NCI-H82 treated with DMSO at 0.1 percent for 48 hours (cell line): ENCODE measurements at regions not wholly inside any gene's neighbourhood (a gene's known extent, or its start where the extent isn't known, plus 50 kb on each side); places are given as distances from the start of the nearest gene placed in this dataset.
"Not testable (repeated sequence)": the region's sequence is repeated elsewhere in the genome, so short reads cannot be mapped to it uniquely, and the experiment has no call there.

Experiments
- DNase-seq: peaks from one replicate; lab custom pipeline; 2025; ENCODE audit not compliant: unreplicated experiment; lab: John Stamatoyannopoulos, UW

- no peak for DNase-seq
Observed at GRCh38 chr2:7145707-7146106, 228.5 kb downstream of the RNF144A start.

GRCh38 chr2:7146151-7146550 lies 228.9 kb downstream of the RNF144A start:
- DNase-seq, result no peak

GRCh38 chr2:7154656-7155055 lies 237.4 kb downstream of the RNF144A start:
- DNase-seq, result no peak

- no peak for DNase-seq
Observed at GRCh38 chr2:7161501-7161900, 244.3 kb downstream of the RNF144A start.

GRCh38 chr2:7165736-7166135 lies 248.5 kb downstream of the RNF144A start:
- no peak for DNase-seq

- DNase-seq, result no peak
Observed at GRCh38 chr2:7167801-7168411, 250.7 kb downstream of the RNF144A start.

GRCh38 chr2:7169593-7169992 lies 252.4 kb downstream of the RNF144A start:
- DNase-seq, result no peak

- DNase-seq, result not testable (repeated sequence)
Observed at GRCh38 chr2:7178996-7179395, 261.8 kb downstream of the RNF144A start.

- no peak for DNase-seq
Observed at GRCh38 chr2:7180638-7181370, 263.6 kb downstream of the RNF144A start.

- DNase-seq, result no peak
Observed at GRCh38 chr2:7182525-7182924, 265.3 kb downstream of the RNF144A start.

- DNase-seq, result no peak
Observed at GRCh38 chr2:7189106-7189505, 271.9 kb downstream of the RNF144A start.

- no peak for DNase-seq
Observed at GRCh38 chr2:7190587-7191324, 273.5 kb downstream of the RNF144A start.

GRCh38 chr2:7191932-7192331 lies 274.7 kb downstream of the RNF144A start:
- DNase-seq, result peak; percentile 31

GRCh38 chr2:7193457-7193856 lies 276.2 kb downstream of the RNF144A start:
- DNase-seq, result no peak

- DNase-seq, result no peak
Observed at GRCh38 chr2:7194950-7195349, 277.7 kb downstream of the RNF144A start.

- DNase-seq, result no peak
Observed at GRCh38 chr2:7196883-7197282, 279.7 kb downstream of the RNF144A start.

- DNase-seq, result no peak
Observed at GRCh38 chr2:7201851-7202250, 284.6 kb downstream of the RNF144A start.

GRCh38 chr2:7203056-7203467 lies 285.9 kb downstream of the RNF144A start:
- peak; percentile 9 for DNase-seq

- DNase-seq, result no peak
Observed at GRCh38 chr2:7205151-7205830, 288.1 kb downstream of the RNF144A start.

GRCh38 chr2:7206111-7206810 lies 289.0 kb downstream of the RNF144A start:
- DNase-seq, result no peak

GRCh38 chr2:7207631-7208030 lies 290.4 kb downstream of the RNF144A start:
- no peak for DNase-seq
